Astrocyte (in vitro differentiated cells and primary cell): ENCODE measurements at regions not wholly inside any gene's neighbourhood (a gene's known extent, or its start where the extent isn't known, plus 50 kb on each side); places are given as distances from the start of the nearest gene placed in this dataset.

Source experiments
- DNase-seq: peaks from one replicate; pipeline ENCODE4 v3.0.0-alpha.2; 2010; ENCODE audit warnings: low read depth
- FAIRE-seq: peaks from 2 replicates; lab custom pipeline; 2011; peaks lifted over from hg19 to GRCh38; lab: Jason Lieb, UNC
- H2AFZ ChIP-seq: 2 replicates; pipeline ENCODE4 v1.6.0; 2012; ENCODE audit warnings: low read depth, low read length, inconsistent platforms
- H3K27ac ChIP-seq: 2 replicates; pipeline ENCODE4 v1.5.1; 2011; ENCODE audit warnings: low read depth, low read length, inconsistent platforms
- H3K27me3 ChIP-seq: 2 replicates; pipeline ENCODE4 v1.6.0; 2011; ENCODE audit warnings: low read length, inconsistent platforms; ENCODE audit not compliant: insufficient read depth
- H3K36me3 ChIP-seq: 2 replicates; pipeline ENCODE4 v1.5.1; 2011; ENCODE audit warnings: low read length, inconsistent platforms; ENCODE audit not compliant: insufficient read depth
- H3K4me1 ChIP-seq: 2 replicates; pipeline ENCODE4 v1.5.1; 2011; ENCODE audit warnings: low read length, inconsistent platforms; ENCODE audit not compliant: insufficient read depth
- H3K4me2 ChIP-seq: 2 replicates; pipeline ENCODE4 v1.6.0; 2012; ENCODE audit warnings: low read length, inconsistent platforms
- H3K4me3 ChIP-seq: 2 replicates; pipeline ENCODE4 v1.5.1; 2011; ENCODE audit warnings: low read depth, mild to moderate bottlenecking, low read length, inconsistent platforms; ENCODE audit not compliant: insufficient read depth
- H3K79me2 ChIP-seq: 2 replicates; pipeline ENCODE4 v1.6.0; 2012; ENCODE audit warnings: mild to moderate bottlenecking, low read length, inconsistent platforms; ENCODE audit not compliant: insufficient read depth
- H3K9ac ChIP-seq: 2 replicates; pipeline ENCODE4 v1.6.0; 2012; ENCODE audit warnings: mild to moderate bottlenecking, low read length, inconsistent platforms
- H3K9me3 ChIP-seq: 2 replicates; pipeline ENCODE4 v1.5.1; 2012; ENCODE audit warnings: low read depth, mild to moderate bottlenecking, low read length, inconsistent platforms; ENCODE audit not compliant: insufficient read depth
- H4K20me1 ChIP-seq: 2 replicates; pipeline ENCODE4 v1.6.0; 2012; ENCODE audit warnings: low read length, inconsistent platforms; ENCODE audit not compliant: insufficient read depth
- H3K27ac Mint-ChIP-seq: one replicate; pipeline ENCODE4 v1.8.0; 2021; ENCODE audit warnings: mild to moderate bottlenecking, mixed read lengths; ENCODE audit not compliant: unreplicated experiment
- H3K27me3 Mint-ChIP-seq: one replicate; pipeline ENCODE4 v1.8.0; 2021; ENCODE audit warnings: low read depth, mixed read lengths; ENCODE audit not compliant: unreplicated experiment
- H3K36me3 Mint-ChIP-seq: one replicate; pipeline ENCODE4 v1.8.0; 2021; ENCODE audit warnings: low read depth, mixed read lengths; ENCODE audit not compliant: unreplicated experiment
- H3K4me1 Mint-ChIP-seq: one replicate; pipeline ENCODE4 v1.8.0; 2021; ENCODE audit warnings: low read depth, mixed read lengths; ENCODE audit not compliant: unreplicated experiment
- H3K4me3 Mint-ChIP-seq: one replicate; pipeline ENCODE4 v1.8.0; 2021; ENCODE audit warnings: mild to moderate bottlenecking, moderate library complexity, mixed read lengths; ENCODE audit not compliant: unreplicated experiment
- H3K9me3 Mint-ChIP-seq: one replicate; pipeline ENCODE4 v1.8.0; 2021; ENCODE audit warnings: mild to moderate bottlenecking, mixed read lengths; ENCODE audit not compliant: unreplicated experiment
- CTCF ChIP-seq: IDR thresholded peaks from 2 replicates; pipeline ENCODE4 v1.5.1; 2011; ENCODE audit warnings: low read depth, mild to moderate bottlenecking, inconsistent platforms, low read length, moderate library complexity; ENCODE audit not compliant: insufficient read depth
- EZH2 ChIP-seq: IDR thresholded peaks from 2 replicates; pipeline ENCODE4 v1.6.1; 2012; ENCODE audit warnings: mild to moderate bottlenecking, low read length, inconsistent platforms; ENCODE audit not compliant: insufficient read depth

DNA sequence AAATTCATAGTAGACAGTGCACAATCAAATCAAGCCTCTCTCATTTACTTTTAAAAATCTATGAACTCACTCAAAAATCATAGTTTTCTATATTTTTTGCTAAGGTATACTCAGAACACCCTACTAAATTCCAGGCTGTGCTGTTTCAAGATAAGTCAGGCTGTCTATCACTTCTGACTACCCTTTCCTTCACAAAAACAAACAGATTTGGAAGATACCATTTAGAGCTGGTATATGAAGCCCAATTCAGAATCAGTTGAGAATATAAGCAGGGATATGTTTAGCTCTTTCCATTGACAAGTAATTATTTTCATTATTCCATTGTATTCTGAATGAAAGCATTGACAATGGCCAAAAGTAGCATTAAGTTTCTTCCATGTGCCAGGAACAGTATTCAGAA is 53.1 kb downstream of the CXCL1 start:
- H3K27me3 ChIP-seq: no peaks in the 10 kb centered on the region
- DNase-seq (no peak), FAIRE-seq (peak; percentile 29)
- peaks cover 5% of the 10 kb centered on the region for H3K9me3 Mint-ChIP-seq
- no peak overlapping the region for H3K4me2 ChIP-seq
- TF ChIP-seq EZH2 (no peak), CTCF (no peak)
- no peak overlapping the region for H3K9ac ChIP-seq
- H3K27ac Mint-ChIP-seq: peak overlapping the region; percentile 79
- no peaks in the 10 kb centered on the region for H3K79me2 ChIP-seq
- peaks cover 34% of the 10 kb centered on the region for H3K4me1 Mint-ChIP-seq
- no peaks in the 10 kb centered on the region for H3K36me3 ChIP-seq
- H3K4me3 ChIP-seq: no peak overlapping the region
- H3K36me3 Mint-ChIP-seq: no peaks in the 10 kb centered on the region
- peaks cover 19% of the 10 kb centered on the region for H3K4me1 ChIP-seq
- no peak overlapping the region for H3K4me3 Mint-ChIP-seq
- no peaks in the 10 kb centered on the region for H3K9me3 ChIP-seq
- H3K27ac ChIP-seq: no peak overlapping the region
- no peak overlapping the region for H2AFZ ChIP-seq
- H4K20me1 ChIP-seq: no peaks in the 10 kb centered on the region
- no peaks in the 10 kb centered on the region for H3K27me3 Mint-ChIP-seq
